ENCODE measurements at regions not wholly inside any gene's neighbourhood (a gene's known extent, or its start where the extent isn't known, plus 50 kb on each side); places are given as distances from the start of the nearest gene placed in this dataset.

GRCh38 chr11:24225501-24225900 is 271.4 kb upstream of the LUZP2 start:
- Histone ChIP-seq H3K4me3 (replicated peaks; ENCODE audit: low read depth, low read length) (no peak overlapping the region), H3K27me3 (replicated peaks; ENCODE audit: control insufficient read depth, insufficient read depth, low read length) (no peaks in the 10 kb centered on the region), H3K36me3 (ENCODE audit: control insufficient read depth, insufficient read depth, low read length) (no peaks in the 10 kb centered on the region)
- TF ChIP-seq, protein P1, sequence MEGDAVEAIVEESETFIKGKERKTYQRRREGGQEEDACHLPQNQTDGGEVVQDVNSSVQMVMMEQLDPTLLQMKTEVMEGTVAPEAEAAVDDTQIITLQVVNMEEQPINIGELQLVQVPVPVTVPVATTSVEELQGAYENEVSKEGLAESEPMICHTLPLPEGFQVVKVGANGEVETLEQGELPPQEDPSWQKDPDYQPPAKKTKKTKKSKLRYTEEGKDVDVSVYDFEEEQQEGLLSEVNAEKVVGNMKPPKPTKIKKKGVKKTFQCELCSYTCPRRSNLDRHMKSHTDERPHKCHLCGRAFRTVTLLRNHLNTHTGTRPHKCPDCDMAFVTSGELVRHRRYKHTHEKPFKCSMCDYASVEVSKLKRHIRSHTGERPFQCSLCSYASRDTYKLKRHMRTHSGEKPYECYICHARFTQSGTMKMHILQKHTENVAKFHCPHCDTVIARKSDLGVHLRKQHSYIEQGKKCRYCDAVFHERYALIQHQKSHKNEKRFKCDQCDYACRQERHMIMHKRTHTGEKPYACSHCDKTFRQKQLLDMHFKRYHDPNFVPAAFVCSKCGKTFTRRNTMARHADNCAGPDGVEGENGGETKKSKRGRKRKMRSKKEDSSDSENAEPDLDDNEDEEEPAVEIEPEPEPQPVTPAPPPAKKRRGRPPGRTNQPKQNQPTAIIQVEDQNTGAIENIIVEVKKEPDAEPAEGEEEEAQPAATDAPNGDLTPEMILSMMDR (IDR thresholded peaks at IDR 0.05; ENCODE audit: insufficient read depth, low read length, poor library complexity, severe bottlenecking): no peak
- DNase-seq (ENCODE audit: extremely low read depth, insufficient read length): no peak

GRCh38 chr11:24226606-24227005 is 270.2 kb upstream of the LUZP2 start:
- H3K36me3 ChIP-seq (ENCODE audit: control insufficient read depth, insufficient read depth, low read length): no peaks in the 10 kb centered on the region
- no peak overlapping the region for H3K4me3 ChIP-seq (replicated peaks; ENCODE audit: low read depth, low read length)
- H3K27me3 ChIP-seq (replicated peaks; ENCODE audit: control insufficient read depth, insufficient read depth, low read length): no peaks in the 10 kb centered on the region
- DNase-seq (ENCODE audit: extremely low read depth, insufficient read length): no peak
- TF ChIP-seq, protein P1 (IDR thresholded peaks at IDR 0.05; ENCODE audit: insufficient read depth, low read length, poor library complexity, severe bottlenecking): no peak

DNA sequence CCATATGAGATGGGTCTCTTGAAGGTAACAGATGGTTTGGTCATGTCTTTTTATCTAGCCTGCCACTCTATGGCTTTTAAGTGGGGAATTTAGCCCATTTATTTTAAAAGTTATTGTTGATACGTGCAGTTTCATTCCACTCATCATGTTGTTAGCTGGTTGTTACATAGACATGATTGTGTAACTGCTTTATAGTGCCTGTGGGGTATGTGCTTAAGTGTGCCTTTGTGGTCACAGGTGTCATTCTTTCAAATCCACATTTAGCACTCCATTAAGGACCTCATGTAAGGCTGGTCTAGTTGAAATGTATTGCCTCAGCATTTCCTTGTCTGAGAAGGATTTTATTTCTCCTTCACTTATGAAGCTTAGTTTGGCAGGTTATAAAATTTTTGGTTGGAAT is 263.8 kb upstream of the LUZP2 start:
- no peak overlapping the region for H3K4me3 ChIP-seq (replicated peaks; ENCODE audit: low read depth, low read length)
- no peak for DNase-seq (ENCODE audit: extremely low read depth, insufficient read length)
- TF ChIP-seq, protein P1 (IDR thresholded peaks at IDR 0.05; ENCODE audit: insufficient read depth, low read length, poor library complexity, severe bottlenecking): no peak
- no peaks in the 10 kb centered on the region for H3K36me3 ChIP-seq (ENCODE audit: control insufficient read depth, insufficient read depth, low read length)
- no peaks in the 10 kb centered on the region for H3K27me3 ChIP-seq (replicated peaks; ENCODE audit: control insufficient read depth, insufficient read depth, low read length)

DNA sequence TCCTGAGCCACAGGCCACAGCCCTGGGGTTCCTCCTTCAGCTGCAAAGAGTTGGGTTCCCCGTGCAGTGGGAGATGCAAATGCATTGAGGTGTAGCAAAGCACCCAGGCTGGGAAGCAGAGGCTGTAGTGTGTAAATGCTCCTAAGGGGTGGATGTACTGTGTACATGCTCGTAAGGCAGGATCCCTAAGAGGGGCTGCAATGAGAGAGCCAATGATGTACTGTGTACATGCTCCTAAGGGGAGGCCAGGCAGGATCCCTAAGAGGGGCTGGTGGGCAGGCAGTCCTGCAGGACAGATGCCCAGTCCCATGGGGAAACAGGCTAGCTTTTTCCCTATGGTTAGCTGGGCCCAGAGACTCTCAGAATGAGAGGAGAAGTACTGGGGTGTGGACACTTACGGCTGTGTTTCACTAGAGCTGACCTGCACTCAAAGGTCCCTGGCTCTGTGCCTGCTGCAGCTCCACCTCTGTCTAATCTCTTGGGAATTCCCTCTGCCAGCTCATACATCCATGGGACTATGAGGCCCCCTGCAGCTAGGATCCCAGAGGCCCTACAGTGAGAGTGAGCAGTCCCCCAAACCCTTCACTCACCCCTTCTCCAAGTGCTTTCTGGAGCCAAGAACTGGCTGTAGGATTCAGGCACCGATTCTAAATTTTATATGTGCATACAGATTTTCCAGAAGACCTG is 261.9 kb upstream of the LUZP2 start:
- Histone ChIP-seq H3K4me3 (replicated peaks; ENCODE audit: low read depth, low read length) (no peak overlapping the region), H3K36me3 (ENCODE audit: control insufficient read depth, insufficient read depth, low read length) (no peaks in the 10 kb centered on the region), H3K27me3 (replicated peaks; ENCODE audit: control insufficient read depth, insufficient read depth, low read length) (no peaks in the 10 kb centered on the region)
- no peak for DNase-seq (ENCODE audit: extremely low read depth, insufficient read length)
- TF ChIP-seq, protein P1 (IDR thresholded peaks at IDR 0.05; ENCODE audit: insufficient read depth, low read length, poor library complexity, severe bottlenecking): no peak

GRCh38 chr11:24238771-24239645 is 257.8 kb upstream of the LUZP2 start:
- Histone ChIP-seq H3K27me3 (replicated peaks; ENCODE audit: control insufficient read depth, insufficient read depth, low read length) (no peaks in the 10 kb centered on the region), H3K4me3 (replicated peaks; ENCODE audit: low read depth, low read length) (no peak overlapping the region), H3K36me3 (ENCODE audit: control insufficient read depth, insufficient read depth, low read length) (no peaks in the 10 kb centered on the region)
- no peak for DNase-seq (ENCODE audit: extremely low read depth, insufficient read length)
- TF ChIP-seq, protein P1 (IDR thresholded peaks at IDR 0.05; ENCODE audit: insufficient read depth, low read length, poor library complexity, severe bottlenecking): no peak

All from GM06990 (cell line).